ENCODE measurements at regions not wholly inside any gene's neighbourhood (a gene's known extent, or its start where the extent isn't known, plus 50 kb on each side); places are given as distances from the start of the nearest gene placed in this dataset.

DNA sequence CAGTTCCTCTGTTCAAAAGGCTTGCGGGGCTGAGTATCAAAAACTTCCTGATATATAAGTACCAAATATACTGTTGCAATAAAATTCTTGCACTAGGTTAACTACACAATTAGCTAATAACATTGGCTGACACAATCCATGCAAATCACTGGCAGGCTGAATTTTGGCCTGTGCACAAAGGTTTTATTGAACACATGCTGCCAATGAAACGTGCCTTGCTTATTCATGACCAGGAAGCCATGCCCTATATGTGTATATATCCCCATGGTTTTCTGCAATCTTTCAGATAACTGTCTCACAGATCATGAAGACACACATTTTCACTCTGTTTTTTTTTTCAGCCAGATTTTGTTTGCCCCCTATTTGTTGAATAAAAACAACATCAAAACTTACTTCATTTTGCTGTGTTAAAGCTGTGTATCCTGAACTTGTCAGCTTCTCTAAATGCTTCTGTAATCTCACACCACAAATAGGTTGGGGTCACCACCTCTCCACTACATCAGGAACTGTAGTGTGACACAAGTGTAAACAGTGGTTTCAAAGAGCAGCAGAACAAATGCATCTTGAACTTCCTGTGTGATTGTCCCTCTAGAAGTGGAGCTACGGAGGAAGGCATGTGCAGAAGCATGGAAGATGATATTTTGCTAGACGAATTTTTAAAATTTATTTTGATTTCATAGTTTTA lies 920.7 kb upstream of the NR2F2 start:
- TF ChIP-seq, protein P1, sequence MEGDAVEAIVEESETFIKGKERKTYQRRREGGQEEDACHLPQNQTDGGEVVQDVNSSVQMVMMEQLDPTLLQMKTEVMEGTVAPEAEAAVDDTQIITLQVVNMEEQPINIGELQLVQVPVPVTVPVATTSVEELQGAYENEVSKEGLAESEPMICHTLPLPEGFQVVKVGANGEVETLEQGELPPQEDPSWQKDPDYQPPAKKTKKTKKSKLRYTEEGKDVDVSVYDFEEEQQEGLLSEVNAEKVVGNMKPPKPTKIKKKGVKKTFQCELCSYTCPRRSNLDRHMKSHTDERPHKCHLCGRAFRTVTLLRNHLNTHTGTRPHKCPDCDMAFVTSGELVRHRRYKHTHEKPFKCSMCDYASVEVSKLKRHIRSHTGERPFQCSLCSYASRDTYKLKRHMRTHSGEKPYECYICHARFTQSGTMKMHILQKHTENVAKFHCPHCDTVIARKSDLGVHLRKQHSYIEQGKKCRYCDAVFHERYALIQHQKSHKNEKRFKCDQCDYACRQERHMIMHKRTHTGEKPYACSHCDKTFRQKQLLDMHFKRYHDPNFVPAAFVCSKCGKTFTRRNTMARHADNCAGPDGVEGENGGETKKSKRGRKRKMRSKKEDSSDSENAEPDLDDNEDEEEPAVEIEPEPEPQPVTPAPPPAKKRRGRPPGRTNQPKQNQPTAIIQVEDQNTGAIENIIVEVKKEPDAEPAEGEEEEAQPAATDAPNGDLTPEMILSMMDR (optimal IDR thresholded peaks at IDR 0.05 in 1 of 3, IDR thresholded peaks at IDR 0.05 in 1 of 3, conservative IDR thresholded peaks at IDR 0.05 in 1 of 3; ENCODE audit: extremely low read depth in 1 of 3, insufficient read depth in 2 of 3, low read length in 3 of 3): no peak
- TF ChIP-seq EZH2 (IDR thresholded peaks at IDR 0.05; ENCODE audit: low read length): no peak

Measured in keratinocyte (primary cell).